GM18870 (cell line): ENCODE measurements at regions not wholly inside any gene's neighbourhood (a gene's known extent, or its start where the extent isn't known, plus 50 kb on each side); places are given as distances from the start of the nearest gene placed in this dataset.
"Not testable (repeated sequence)": the region's sequence is repeated elsewhere in the genome, so short reads cannot be mapped to it uniquely, and the experiment has no call there.

Source experiments
- ATAC-seq: cut with Tn5 transposase; IDR thresholded peaks from one replicate; pipeline ENCODE4 v1.9.1; 2021; ENCODE audit warnings: moderate library complexity; ENCODE audit not compliant: unreplicated experiment

GRCh38 chr3:98702166-98702565, 61.0 kb upstream of the ST3GAL6 start:
- no peak for ATAC-seq

DNA sequence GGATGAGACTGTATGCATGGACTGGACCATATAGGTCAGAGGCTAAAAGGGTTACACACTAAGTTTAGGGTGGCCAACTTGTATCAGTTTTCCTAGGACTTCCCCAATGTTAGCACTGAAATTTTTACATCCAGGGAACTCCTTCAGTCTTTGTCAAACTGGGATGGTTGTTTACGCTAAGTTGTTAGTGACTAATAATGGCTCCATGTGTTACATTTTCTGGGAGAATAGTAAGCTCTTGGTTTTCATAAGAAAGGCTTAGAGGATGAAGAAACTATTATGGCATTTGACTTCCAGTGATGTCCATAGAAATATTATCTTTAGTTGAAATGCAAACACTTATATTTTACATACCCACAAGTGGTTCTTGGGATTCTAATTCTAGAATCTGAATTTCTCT, 57.9 kb upstream of the ST3GAL6 start:
- ATAC-seq: no peak

GRCh38 chr3:98705694-98706093, 57.4 kb upstream of the ST3GAL6 start:
- no peak for ATAC-seq

DNA sequence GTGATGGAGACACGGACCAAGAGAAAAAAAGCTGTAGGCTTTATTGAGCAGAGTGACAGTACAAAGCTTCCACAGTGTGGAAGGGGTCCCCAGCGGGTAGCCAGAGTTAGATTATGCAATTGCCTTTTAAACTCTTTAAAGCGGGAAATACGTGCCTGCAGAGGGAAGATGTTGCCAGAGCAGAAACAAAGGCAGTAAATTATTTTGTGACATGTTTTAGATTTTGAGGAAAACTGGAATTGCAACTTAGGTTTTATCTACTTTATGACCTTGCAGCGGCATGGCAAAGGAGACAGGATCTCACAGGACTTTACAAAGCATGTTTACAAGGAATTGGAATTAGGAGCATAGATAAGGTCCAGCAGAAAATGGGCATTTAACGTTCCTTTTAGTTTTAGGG, 54.5 kb upstream of the ST3GAL6 start:
- ATAC-seq: not testable (repeated sequence)

- no peak for ATAC-seq
Measured at GRCh38 chr3:98709441-98709840, 53.7 kb upstream of the ST3GAL6 start.

DNA sequence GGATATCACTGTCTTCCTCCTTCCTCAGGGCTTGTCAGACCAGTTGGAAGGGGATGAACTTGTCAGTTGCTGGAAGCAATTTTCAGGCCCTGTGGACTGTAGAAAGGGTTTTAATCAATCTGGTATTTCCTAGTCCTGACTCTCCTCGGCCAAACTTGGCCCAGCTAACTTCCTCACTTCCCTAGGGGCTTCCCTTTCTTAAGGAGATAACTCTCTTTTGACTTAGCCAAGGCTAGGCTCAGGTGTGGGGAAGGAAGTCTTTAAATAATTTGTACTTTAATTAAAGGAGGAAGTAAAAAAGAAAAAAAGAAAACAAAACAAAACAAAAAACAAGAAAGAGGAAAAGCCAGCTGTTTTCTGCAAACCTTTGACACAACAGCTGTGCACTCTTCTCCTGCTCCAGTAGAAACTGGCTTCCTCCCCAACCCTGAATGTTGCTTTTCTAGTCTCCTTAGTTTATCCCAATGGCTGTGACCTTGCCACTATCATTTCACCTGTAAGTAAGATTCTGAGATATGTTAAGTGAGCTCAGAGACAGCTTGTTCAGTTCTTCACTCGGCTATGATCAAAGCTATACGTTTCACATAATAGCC, 53.0 kb upstream of the ST3GAL6 start:
- ATAC-seq: no peak

DNA sequence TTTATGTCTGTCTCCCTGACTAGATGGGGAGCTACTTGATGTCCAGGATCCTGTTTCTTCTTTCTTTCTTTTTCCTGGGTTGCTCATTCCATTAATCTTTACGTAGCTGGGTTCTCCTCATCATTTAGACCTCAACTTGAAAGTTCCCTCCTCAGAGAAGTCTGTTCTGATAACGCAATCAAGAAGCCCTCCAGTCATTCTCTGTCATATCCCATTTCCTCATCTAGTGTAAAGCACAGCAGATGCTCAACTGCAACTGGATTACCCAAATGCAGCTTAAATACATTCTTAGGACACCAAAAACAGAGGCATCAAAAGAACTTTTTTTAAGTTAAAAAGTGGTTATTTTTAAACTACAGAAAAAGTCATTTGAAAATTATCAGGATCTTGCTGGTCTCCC, 51.7 kb upstream of the ST3GAL6 start:
- no peak for ATAC-seq

- ATAC-seq: no peak
Measured at GRCh38 chr3:98712726-98713125, 50.4 kb upstream of the ST3GAL6 start.

GRCh38 chr3:98713332-98713731, 49.8 kb upstream of the ST3GAL6 start:
- ATAC-seq: not testable (repeated sequence)
